CD4-positive, alpha-beta T cell treated with Interferon alpha-2 for 1 hour (primary cell): ENCODE measurements at regions not wholly inside any gene's neighbourhood (a gene's known extent, or its start where the extent isn't known, plus 50 kb on each side); places are given as distances from the start of the nearest gene placed in this dataset.

Experiments
- DNase-seq, 2 donors: peaks; one replicate each; pipeline ENCODE4 v3.0.0-alpha.2; 2020 to 2022

DNA sequence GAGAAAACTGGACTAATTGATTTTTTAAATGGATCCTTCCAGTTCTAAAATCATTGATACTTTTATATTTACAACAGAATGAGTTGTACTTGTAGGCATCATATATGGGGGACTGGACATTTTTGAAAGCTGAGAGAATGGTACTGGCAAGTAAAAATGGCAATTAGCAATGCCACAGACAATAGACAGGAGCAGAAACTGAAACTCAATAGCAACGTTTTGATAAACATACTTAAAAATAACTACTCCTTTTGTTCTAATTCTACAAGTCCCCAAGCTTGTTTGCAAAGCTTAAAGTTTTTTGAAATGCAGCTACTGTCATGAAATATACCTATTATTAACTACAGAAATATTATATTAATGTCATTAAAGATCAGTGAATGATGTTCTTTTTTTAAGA lies 52.8 kb upstream of the FBXL7 start:
- no peak for DNase-seq

GRCh38 chr5:15446552-15446951 lies 53.4 kb upstream of the FBXL7 start:
- no peak for DNase-seq

- no peak for DNase-seq
These were observed 57.8 kb upstream of the FBXL7 start for GRCh38 chr5:15442193-15442570.

DNA sequence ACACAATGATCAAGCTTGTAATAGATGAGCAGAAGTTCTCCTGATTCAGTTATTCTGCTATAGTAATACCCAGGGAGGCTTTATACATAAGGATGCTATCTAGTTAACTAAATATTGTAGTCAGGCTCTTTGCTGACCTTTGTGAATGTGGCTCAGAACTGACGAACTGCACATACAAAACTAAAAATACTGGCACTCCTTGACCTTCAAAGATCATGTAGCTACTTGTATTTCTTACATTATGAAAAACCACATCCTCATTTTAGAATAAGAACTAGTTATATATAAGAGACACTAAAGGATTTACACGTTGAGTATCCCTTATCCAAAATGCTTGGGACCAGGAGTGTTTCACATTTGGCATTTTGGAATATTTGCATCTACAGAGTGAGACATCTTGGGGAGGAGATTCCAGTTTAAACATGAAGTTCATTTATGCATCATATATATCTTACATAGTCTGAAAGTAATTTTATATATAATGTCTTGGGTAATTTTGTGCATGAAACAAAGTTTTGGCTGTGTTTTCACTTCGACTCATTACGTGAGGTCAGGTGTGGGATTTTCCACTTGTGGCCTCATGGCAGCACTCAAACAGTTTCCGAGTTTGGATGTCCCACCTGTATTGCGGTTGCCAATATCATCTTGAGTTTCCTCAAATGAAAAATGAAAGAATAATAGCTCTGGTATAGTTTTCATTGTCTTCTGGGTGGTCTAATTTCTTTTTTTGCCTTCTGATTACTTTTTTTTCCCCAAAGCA lies 58.4 kb upstream of the FBXL7 start:
- DNase-seq: no peak

DNA sequence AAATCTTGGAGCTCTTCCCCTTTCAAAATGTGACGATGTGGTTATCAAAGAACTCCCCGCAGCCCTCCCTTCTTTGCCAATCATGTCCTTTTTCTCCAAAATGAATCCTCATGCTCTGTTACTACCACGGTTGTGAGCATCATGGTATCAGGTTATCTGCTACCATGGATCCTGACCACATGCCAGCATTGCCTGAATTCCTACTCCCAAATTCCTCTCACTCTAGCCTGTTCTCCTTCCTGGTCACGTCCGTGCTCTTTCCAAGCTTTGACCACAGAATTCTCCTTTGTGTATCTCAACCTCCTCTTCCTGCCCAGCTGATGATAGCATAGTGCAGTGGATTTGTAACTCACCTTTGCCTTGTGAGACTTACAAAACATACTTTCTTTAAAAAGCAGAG lies 59.5 kb upstream of the FBXL7 start:
- DNase-seq: no peak

- no peak for DNase-seq
These were observed 60.2 kb upstream of the FBXL7 start for GRCh38 chr5:15439801-15440200.

DNA sequence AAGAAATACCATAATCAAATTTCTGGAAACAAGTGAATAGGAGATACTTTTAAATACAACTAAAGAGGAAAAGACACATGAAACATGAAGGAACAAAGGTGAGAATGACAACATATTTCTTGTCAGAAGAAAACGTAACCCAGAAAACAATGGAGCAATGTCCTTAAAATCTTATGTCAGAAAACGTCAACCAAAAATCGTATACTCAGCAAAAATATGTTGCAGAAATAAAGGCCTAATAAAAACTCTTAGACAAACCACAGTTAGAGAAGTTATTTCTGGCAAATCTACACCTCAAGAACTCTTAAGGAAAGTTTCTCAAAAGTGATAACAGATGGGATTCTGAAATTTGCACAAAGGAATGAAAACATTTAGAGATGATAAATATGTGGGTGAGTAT lies 66.3 kb upstream of the FBXL7 start:
- no peak for DNase-seq

GRCh38 chr5:15431923-15432322 lies 68.1 kb upstream of the FBXL7 start:
- DNase-seq: no peak

DNA sequence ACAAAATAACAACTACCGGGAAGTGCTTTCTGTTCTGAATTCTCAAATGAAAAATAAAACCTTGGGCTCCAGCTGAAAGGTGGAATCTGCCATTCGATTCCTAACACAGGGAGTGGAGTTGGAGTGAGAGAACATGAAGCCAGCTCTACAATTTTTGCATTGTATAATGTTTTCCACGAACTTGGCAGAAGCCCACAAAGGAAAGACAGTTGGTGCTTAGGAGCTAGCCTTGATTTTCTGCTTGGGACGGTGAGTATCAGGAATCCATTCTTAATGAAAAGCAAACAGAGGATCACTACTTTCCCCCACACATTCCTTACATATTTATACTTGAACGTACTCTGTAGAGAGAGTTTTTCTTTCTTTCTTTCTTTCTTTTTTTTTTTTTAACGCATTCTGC lies 74.2 kb upstream of the FBXL7 start:
- no peak for DNase-seq

- no peak for DNase-seq
These were observed 75.2 kb upstream of the FBXL7 start for GRCh38 chr5:15424769-15425168.

DNA sequence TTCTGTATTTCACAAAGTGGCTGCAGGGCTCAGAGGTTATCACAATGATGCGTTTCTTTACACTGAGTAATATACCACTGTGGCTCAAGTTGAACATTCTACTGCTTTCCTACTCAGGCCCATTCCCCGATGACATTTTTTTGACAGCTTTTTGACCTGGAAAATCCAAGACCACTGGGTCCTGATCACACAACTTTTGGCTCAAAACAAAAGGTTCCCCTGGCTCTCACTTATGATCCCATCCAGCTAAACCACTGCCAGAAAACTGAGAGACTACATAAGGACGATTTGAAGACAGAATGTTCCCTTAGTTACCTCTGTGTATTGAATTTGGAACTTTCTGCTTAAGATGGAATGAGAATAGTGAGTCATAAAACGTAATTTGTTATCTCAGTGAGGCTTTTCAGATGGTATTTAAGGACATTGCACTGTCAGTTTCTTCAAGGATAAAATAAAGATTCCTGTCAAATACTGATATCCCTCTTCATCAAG lies 78.0 kb upstream of the FBXL7 start:
- no peak for DNase-seq

DNA sequence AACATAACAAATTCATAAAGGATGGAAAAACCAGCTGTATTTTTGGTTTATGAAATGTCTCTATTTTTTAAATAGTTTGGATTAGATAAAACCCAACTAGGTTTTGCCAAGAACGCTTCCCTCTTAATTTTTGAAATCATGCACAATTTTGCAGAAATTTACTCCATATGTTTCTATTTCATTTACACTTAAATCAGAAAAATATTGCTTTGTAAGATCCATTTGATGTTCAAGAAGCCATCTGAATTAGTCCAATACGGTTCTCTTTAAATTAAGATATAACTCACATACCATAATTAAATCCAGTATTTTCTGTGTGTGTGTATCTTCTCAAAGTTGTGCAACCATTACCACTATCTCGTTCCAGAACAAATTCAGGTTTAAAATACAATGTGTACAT lies 78.6 kb upstream of the FBXL7 start:
- no peak for DNase-seq

GRCh38 chr5:15420201-15420600 lies 79.8 kb upstream of the FBXL7 start:
- DNase-seq: no peak

- DNase-seq: no peak
These were observed 82.8 kb upstream of the FBXL7 start for GRCh38 chr5:15417156-15417555.

- no peak for DNase-seq
These were observed 93.5 kb upstream of the FBXL7 start for GRCh38 chr5:15406478-15406877.

- DNase-seq: no peak
These were observed 106.8 kb upstream of the FBXL7 start for GRCh38 chr5:15393146-15393545.

DNA sequence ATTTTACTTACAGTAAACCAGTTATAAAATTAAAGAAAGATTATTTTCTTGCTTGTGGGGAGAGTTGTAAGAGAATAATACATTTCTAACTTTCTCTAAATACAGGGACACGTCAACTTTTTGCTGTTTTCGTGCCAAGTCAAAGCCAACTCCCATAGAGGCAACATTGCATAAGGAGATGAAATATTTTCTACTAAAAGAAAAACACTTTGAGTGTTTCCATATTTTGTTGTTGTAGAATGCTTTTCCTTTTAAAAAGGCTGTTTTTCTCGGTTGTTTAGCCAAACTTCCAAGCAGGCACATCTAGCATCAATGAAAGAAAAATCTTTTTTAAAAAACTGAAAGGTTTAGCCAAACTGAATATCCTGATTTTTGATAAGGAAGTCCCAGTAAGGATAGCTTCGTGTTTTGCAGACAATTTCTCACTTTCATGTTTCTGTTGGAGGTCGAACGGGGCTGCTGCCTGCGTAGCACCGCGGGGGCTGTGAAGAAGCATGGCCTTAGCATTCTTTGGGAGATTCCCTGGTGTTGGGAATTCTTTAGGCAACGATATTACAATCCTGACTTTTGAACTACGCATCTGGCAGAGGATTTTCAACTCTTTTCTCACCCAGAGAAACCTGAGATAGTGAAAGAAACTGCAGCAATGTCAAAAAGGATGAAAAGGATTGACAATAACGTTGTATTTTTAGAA lies 108.1 kb upstream of the FBXL7 start:
- DNase-seq: no peak

- DNase-seq: no peak
These were observed 111.1 kb upstream of the FBXL7 start for GRCh38 chr5:15388866-15389265.

GRCh38 chr5:15387931-15388524 lies 112.0 kb upstream of the FBXL7 start:
- DNase-seq: no peak

DNA sequence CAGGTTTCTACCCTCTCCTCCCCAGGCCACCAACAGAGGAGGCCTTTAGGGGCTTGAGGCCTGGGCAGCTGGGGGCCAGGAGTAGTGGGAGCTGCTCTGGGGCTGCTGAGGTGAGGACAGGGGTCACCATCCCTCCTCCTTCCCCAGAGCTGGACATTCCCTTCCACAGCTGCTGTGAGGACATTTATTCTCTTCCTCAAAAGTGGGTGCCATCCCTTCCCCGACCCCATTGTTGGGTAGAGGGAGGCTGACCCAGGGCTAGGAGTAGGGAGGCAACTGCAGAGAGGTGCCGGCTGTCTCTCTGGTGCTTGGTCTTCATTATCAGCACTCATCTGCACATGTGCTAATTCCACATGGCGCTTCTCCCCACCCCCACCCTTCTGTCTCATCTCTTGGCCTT lies 113.9 kb upstream of the FBXL7 start:
- no peak for DNase-seq

DNA sequence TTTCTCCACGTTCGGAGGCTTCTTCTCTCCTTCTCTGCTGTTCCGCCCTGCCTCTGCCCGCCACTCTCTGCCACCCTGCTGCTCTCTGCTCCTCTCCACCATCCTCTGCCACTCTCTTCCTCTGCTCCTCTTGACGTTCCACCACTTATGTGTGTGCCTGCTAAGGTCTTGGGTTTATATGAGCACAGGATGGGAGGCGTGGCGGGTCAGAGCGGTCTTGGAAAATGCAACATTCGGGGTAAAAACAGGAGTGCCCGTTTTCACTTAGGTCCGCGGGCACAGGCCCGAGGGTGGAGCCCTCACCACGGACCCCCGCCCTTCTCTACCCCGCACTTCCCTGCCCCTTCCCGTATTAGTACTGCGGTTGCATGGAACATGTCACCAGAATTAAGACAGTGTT lies 114.4 kb upstream of the FBXL7 start:
- no peak for DNase-seq

DNA sequence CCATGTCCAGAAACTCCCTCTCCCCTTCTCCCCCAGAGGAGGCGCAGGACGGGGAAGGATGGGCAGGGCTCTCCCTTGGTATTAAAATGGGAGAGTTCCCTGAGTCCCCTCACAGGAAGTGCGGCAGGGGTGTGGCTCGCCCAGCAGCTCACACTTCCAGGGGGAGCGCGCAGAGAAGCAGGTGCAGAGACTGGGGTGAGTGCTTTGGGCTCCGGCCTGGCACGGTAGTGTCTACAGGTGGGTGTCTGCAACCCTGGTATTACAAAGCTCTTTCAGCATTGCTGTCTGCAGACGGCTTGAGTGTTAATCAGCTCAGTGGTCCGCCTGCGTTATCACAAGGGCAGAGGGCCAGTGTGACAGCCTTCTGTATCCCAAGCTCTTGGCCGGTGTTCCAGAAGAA lies 114.9 kb upstream of the FBXL7 start:
- DNase-seq: no peak

- DNase-seq: no peak
These were observed 115.4 kb upstream of the FBXL7 start for GRCh38 chr5:15384581-15384980.

- no peak for DNase-seq
These were observed 115.8 kb upstream of the FBXL7 start for GRCh38 chr5:15384176-15384575.
